RPMI8226 (cell line): ENCODE measurements at regions not wholly inside any gene's neighbourhood (a gene's known extent, or its start where the extent isn't known, plus 50 kb on each side); places are given as distances from the start of the nearest gene placed in this dataset.
"Not testable (repeated sequence)": the region's sequence is repeated elsewhere in the genome, so short reads cannot be mapped to it uniquely, and the experiment has no call there.

Source experiments
- DNase-seq: peaks from one replicate; pipeline ENCODE4 v3.0.0-alpha.2; 2015

DNA sequence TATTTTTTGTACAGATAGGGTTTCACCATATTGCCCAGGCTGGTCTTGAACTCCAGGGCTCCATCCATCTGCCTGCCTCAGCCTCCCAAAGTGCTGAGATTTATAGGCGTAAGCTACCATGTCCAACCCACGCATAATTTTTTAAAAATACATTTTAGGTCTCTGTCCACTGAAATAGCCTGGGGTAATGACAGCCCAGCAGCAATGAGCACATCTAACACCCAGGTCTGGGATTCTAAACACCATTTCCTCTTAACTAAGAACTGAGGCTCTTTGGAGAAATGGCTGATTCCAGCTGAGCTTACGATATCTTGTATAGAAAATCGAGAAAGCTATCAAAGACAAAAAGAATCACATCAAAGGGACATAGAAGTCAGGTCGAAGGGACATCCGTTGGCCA is 245.3 kb downstream of the PARN start:
- no peak for DNase-seq

- DNase-seq: not testable (repeated sequence)
These were observed 246.2 kb downstream of the PARN start for GRCh38 chr16:14383844-14384243.

GRCh38 chr16:14378689-14379467 is 251.2 kb downstream of the PARN start:
- no peak for DNase-seq

DNA sequence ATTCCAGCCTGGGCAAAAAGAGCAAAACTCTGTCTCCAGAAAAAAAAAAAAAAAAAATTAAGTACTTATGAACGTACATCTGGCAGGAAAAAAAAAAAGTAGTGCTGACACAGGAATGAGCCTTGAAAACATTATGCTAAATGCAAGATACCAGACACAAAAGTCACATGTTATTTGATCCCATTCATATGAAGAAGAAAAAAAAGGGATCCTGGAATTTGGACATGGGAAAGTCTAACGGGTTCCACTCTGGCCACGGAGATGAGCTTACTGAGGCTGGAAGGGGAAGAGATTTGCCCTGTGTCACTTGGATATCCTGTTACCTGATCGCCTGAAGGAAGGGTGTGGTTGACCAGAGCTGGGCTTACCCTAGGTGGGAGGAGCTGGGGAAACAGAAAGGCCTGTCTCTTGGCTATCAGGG is 251.9 kb downstream of the PARN start:
- peak; percentile 50 for DNase-seq

- DNase-seq: no peak
These were observed 252.7 kb downstream of the PARN start for GRCh38 chr16:14377326-14377725.

- DNase-seq: no peak
These were observed 254.9 kb downstream of the PARN start for GRCh38 chr16:14375132-14375491.

DNA sequence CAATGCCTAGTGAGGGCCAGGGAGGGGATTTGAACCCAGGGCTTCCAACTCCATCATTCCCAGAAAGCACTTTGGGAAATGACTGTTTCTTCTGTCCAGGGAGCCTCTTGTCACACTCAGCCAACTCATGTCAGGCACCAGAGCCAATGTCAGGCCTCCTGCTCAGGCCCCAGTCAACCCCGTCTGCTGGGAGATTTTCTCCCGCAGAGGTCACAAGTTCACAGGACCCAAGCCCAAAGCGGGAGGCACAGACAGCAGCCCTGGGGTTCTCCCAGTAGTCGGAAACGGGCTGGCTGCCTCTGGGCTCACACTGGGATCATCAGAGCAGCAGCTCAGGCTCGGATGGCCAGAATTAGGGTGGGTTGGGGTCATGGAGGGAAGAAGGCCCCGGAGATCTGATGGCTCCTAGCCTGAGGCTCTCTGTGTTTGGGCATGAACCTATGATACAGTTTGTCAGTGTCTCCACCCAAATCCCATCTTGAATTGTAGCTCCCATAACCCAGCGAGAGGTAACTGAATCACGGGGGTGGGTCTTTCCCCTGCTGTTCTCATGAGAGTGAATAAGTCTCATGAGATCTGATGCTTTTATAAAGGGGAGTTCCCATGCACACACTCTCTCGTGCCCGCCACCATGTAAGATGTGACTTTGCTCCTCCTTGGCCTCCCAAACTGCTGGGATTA is 255.5 kb downstream of the PARN start:
- no peak for DNase-seq

- no peak for DNase-seq
These were observed 256.2 kb downstream of the PARN start for GRCh38 chr16:14373896-14374295.

DNA sequence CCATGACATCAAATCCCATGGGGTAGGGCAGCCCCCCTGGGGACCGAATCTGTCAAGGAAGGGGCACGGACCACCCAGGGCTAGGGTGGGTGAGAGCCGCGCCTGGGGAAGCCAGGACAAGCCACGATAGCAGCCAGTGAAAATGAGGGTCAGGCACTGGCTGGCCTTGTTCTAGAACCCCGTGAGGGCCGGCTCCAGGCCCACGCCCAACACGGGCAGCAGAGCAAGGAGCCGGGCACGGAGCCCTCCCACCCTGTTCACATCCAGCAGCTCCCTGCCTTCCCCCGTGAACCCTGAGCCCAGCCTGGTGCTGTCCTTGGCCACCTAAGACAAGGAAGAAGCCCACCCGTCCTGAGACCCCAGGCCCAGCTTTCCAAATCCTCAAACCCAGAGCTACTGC is 256.7 kb downstream of the PARN start:
- DNase-seq: no peak

DNA sequence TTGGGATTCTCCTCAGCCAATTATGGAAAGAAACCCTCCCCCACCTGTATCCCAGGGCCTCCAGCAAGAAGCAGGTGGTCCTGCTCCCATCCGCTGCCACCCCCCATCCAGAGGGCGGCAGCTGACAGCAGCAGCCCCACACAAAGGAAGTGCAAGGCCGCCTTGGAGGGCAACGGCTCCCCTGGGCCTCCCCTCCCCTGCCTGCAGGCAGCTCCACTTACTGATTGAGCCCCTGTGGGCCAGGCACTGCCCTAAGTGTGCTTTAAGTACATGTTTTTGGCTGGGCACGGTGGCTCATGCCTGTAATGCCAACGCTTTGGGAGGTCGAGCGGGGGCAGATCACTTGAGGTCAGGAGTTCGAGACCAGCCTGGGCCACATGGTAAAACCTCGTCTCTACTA is 257.6 kb downstream of the PARN start:
- no peak for DNase-seq

DNA sequence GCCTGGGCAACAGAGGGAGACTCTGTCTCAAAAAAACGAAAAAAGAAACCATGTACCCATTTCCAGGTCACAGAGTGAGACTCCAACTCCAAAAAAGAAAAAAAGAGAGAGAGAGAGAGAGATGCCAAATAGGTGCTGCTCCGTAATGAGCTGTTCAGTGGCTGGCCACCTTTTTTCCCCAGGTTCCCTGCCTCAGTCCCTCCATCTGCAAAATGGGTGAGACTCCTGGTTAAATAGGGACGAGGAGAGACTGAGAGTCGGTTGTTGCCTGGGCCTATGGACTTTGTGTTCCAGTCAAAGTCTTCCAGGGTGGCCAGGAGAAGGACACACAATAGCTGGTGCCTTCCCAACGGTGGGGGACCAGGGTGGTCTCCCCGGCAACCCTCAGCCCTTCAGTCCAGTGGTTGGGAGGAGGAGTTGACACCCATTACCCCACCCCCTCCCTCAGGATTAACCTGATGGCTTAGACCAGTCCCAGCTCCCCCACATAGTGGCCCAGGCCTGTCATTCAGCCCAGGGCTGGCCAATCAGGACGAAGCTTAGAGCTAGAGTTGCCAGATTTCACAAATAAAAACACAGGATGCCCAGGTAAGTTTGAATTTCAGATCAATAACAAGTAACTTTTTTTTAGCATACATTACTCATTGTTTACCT is 258.2 kb downstream of the PARN start:
- DNase-seq: no peak

GRCh38 chr16:14370736-14371234 is 259.3 kb downstream of the PARN start:
- no peak for DNase-seq

DNA sequence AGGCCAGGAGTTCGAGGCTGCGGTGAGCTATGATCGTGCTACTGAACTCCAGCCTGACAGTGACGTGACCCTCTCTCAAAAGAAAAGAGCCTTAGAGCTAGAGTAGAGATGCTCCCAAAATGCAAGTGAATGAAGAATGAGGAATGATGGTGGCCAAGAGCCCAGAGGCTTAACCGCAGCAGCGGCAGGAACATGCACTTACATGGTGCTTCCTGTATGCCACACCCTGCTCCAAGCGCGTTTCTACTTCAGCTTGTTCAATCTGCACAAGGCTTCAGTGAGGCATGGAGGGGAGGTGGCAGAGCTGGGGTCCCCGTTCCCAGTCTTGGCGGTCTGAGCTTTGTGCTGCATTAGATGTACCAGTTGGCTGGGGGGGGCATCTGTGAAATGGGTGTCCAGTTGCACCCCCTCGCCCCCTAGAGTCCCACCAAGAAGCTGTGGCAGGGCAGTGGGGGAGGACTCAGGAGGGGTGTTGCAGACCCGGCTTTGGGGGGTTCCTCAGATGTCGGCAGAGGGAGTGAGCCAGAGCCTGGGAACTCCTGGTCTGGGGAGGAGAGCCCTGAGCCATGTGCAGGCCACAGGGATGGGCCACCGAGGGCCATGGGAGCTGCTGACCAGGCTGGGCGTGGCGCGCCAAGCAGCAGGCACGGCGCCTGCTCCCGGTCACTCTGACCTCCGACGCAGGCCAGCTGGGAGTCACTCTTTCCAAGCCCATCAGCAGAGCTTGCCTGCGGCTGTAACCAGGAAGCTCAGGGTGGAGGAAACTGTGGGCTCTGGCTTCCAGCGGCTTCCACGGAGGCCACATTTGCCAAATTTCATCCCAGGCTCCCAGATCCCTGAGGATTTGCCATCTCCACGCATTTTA is 260.1 kb downstream of the PARN start:
- no peak for DNase-seq

GRCh38 chr16:14368399-14368798 is 261.7 kb downstream of the PARN start:
- DNase-seq: no peak

DNA sequence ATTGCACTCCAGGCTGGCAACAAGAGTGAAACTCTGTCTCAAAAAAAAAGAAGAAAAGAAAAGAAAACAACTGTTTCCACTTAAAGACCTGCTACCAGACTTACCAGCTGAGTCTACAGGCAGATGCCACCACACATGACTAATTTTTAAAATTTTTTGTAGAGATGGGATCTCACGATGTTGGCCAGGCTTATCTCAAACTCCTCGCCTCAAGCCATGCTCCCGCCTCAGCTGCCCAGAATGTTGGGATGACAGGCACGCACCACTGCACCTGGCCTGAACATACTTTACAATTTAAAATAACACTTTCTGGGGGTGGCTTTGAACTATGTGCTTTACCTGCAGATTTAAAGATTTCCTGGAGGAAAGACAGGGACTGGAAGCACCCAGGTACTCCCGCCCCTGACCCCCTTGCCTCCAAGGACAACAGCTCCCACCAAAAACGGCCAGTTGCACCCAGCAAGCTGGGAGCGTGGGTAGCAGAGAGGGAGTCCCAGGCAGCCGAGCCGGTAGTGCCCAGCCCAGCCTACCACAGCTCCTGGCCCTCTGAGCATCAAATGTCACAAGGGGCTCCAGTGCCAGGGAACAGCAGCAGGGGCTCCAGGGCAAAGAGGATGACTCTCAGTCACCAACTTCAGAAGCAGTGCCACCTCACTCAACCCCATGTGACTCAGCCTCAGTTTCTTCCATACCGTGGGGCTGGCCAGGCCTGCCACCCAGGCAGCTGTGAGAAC is 262.9 kb downstream of the PARN start:
- no peak for DNase-seq

DNA sequence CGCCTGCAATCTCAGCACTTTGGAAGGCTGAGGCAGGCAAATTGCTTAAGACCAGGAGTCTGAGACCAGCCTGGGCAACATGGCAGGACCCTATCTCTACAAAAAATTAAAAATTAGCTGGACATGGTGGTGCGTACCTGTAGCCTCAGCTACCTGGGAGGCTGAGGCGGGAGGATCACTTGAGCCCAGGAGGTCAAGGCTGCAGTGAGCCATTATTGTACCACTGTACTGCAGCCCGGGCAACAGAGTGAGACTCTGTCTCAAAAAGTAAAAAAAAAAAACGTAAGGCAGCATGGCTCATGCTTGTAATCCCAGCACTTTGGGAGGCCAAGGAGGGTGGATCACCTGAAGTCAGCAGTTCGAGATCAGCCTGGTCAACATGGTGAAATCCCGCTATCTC is 263.6 kb downstream of the PARN start:
- no peak for DNase-seq

- no peak for DNase-seq
These were observed 264.7 kb downstream of the PARN start for GRCh38 chr16:14365200-14365851.

GRCh38 chr16:14364386-14365199 is 265.5 kb downstream of the PARN start:
- DNase-seq: no peak

DNA sequence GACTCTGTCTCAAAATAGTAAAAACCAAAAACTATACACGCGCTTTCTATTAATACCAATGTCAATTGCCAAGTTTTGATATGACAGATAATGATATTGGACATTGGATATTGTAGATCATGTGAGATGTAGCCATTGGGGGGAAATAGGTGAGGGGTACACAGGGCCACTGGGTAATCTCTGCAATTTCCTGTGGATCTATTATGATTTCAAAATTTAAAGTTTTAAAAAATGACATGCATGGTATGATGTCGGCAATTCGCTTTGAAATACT is 266.0 kb downstream of the PARN start:
- DNase-seq: no peak

DNA sequence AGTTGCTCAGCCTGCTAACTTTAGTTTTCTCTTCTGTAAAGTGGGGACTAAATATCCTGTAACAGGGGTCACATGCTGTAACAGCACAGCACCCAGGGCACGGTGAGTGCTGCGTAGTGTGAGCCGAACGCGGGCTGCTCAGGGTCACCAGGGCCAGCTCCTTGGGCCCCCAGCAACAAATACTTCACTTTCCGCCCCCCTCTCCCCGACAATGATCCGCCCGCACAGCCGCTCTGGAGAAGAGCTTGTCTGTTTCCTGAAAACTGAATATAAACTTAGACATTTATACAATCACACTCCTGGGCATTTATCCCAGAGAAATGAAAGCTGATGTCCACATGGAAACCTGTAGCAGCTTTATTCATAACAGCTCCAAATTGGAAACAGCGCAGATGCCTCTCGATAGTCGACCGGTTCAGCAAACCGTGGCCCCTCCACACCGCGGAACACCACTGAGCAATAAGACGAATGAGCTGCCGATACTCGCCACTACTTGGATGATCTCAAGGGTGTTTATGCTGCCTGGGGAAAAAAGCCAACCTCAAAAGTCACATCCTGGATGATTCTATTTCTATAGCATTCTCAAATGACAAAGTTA is 267.2 kb downstream of the PARN start:
- DNase-seq: no peak
